Small intestine (tissue), 7 donors: ENCODE measurements at regions not wholly inside any gene's neighbourhood (a gene's known extent, or its start where the extent isn't known, plus 50 kb on each side); places are given as distances from the start of the nearest gene placed in this dataset.

Source experiments
- DNase-seq, 2 donors: peaks; one replicate each; pipeline versions ENCODE4 v3.0.0 to v3.0.0-alpha.2; 2013
- FAIRE-seq: peaks from 2 replicates; lab custom pipeline; 2012; peaks lifted over from hg19 to GRCh38; lab: Jason Lieb, UNC
- H3K27ac ChIP-seq, 3 donors: one replicate each; pipeline ENCODE4 v1.5.1; 2013; ENCODE audit warnings: low read length in 2 of 3, mild to moderate bottlenecking in 2 of 3, control low read depth in 1 of 3, inconsistent platforms in 1 of 3, low read depth in 1 of 3, moderate library complexity in 1 of 3
- H3K27me3 ChIP-seq, 3 donors: one replicate each; pipeline ENCODE4 v1.6.1; 2013; ENCODE audit warnings: low read length in 3 of 3, inconsistent platforms in 1 of 3; ENCODE audit not compliant: control insufficient read depth in 3 of 3, insufficient read depth in 3 of 3
- H3K36me3 ChIP-seq, 3 donors: one replicate each; pipeline ENCODE4 v1.6.1; 2013; ENCODE audit warnings: low read length in 3 of 3, inconsistent platforms in 1 of 3, low read depth in 1 of 3, mild to moderate bottlenecking in 1 of 3, moderate library complexity in 1 of 3; ENCODE audit not compliant: control insufficient read depth in 3 of 3, insufficient read depth in 2 of 3
- H3K4me1 ChIP-seq, 3 donors: one replicate each; pipeline ENCODE4 v1.6.1; 2013; ENCODE audit warnings: low read length in 2 of 3, inconsistent platforms in 1 of 3, low read depth in 1 of 3, mild to moderate bottlenecking in 1 of 3, moderate library complexity in 1 of 3; ENCODE audit not compliant: control insufficient read depth in 3 of 3, insufficient read depth in 2 of 3
- H3K4me3 ChIP-seq, 3 donors: one replicate each; pipeline ENCODE4 v1.5.1; 2013; ENCODE audit warnings: low read length in 3 of 3, control low read depth in 1 of 3, inconsistent platforms in 1 of 3, low read depth in 1 of 3, mild to moderate bottlenecking in 1 of 3, moderate library complexity in 1 of 3
- H3K9me3 ChIP-seq, 2 donors: one replicate each; pipeline ENCODE4 v1.6.1; 2013; ENCODE audit warnings: low read depth in 1 of 2, low read length in 1 of 2; ENCODE audit not compliant: control insufficient read depth in 2 of 2, insufficient read depth in 1 of 2
- WGBS, 3 donors: extraction: QIAGEN DNeasy Blood & Tissue Kit; methylation state at CpG; one replicate each; pipeline ENCODE4 v1.1.7; 2013; 5-methylcytosine and 5-hydroxymethylcytosine counted together
- donor health status: healthy with polysubstance abuse.
- donor health status: control.
- donor health status: control.
- donor health status: Bipolar disorder and iron deficiency.
- donor health status: healthy.

DNA sequence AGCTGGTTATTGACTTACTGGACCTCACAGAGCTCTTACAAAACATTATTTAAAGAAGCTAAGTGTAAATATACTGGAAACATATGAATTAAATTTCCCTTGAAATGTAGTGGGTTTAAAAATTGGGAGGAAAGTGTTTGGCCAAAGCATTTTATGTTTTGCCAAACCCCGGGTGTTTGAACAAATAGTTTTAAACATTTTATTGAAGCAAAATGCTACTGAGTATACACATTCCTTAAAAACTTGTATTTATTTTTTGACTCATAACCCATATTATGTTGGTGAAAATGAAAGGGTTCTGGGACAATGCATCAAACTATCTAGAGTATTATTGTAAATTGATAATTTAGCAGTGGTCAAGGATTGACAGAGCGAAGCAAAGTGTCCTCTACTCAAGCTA lies 1048.5 kb downstream of the SLC6A15 start:
- DNase-seq (no peak), FAIRE-seq (no peak)
- Histone ChIP-seq H3K27ac (no peak overlapping the region), H3K9me3 (no peaks in the 10 kb centered on the region), H3K27me3 (no peaks in the 10 kb centered on the region), H3K4me1 (no peaks in the 10 kb centered on the region), H3K36me3 (no peaks in the 10 kb centered on the region), H3K4me3 (no peak overlapping the region)
- WGBS, 3 donors = 75 to 87% (median 77%) methylated on average over 2 of the region's 2 CpGs

DNA sequence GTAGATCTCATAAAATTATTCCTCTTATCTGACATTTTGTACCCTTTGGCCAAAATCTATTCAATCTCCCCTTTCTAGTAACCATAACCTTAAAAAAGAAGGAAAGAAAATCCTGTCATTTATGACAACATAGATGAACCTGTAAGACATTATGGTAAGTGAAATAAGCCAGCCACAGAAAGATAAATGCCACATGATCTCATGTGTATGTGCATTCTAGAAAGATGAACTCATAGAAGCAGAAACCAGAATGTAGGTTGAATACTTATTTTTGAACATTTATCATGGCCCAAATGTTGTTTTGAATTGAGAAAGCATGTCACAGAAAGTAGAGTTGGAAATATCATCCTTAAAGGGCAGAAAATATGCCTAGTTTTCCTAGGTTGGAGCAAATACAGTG lies 1053.6 kb downstream of the SLC6A15 start:
- H3K4me1 ChIP-seq = no peaks in the 10 kb centered on the region
- H3K9me3 ChIP-seq = peaks cover 0 to 29% of the 10 kb centered on the region in 2 donors
- DNase-seq = no peak
- no peak overlapping the region for H3K4me3 ChIP-seq
- no peak overlapping the region for H3K27ac ChIP-seq
- no peaks in the 10 kb centered on the region for H3K36me3 ChIP-seq
- no peak for FAIRE-seq
- H3K27me3 ChIP-seq = no peaks in the 10 kb centered on the region

DNA sequence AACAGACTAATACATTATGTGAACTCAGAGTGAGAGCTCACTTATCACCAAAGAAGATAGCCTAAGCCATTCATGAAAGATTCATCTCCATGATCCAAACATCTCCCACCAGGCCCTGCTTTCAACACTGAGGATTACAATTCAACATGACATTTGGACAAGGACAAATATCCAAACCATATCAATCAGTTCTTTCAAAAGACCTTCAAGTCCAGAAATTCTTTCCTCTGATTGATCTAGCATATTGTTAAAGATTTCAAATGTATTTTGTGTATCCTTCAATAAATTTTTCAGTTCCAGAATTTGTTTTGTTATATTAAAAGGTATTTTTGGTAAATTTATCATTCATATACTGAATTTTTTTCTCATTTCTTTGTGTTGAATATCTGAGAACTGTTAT lies 1055.8 kb downstream of the SLC6A15 start:
- Histone ChIP-seq H3K4me1 (no peaks in the 10 kb centered on the region), H3K27ac (no peak overlapping the region), H3K27me3 (no peaks in the 10 kb centered on the region), H3K36me3 (no peaks in the 10 kb centered on the region), H3K9me3 (peaks cover 0 to 29% of the 10 kb centered on the region in 2 donors), H3K4me3 (no peak overlapping the region)
- DNase-seq = no peak
- FAIRE-seq = no peak

DNA sequence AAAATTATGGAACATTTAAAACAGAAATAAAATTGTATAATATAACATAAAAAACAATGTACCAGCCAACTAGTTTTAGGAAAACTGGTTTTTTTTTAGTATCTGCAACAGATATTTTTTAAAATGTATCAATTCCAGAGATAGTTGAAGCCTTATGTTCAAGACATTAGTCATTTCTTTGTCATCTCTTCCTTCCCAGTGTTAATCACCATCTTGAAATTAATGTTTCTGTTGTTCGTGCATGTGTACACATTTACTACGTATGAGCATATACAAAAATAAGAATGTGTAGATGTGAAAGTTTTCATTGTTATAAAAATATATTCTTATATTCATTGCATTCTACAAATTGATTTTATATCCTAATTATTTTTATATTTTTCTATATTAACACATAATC lies 1062.1 kb downstream of the SLC6A15 start:
- FAIRE-seq = no peak
- no peak for DNase-seq
- 40 to 66% (median 65%) methylated on average over 2 of the region's 2 CpGs for WGBS, 3 donors
- Histone ChIP-seq H3K4me3 (no peak overlapping the region), H3K27me3 (no peaks in the 10 kb centered on the region), H3K4me1 (no peaks in the 10 kb centered on the region), H3K9me3 (peaks cover 0 to 3% of the 10 kb centered on the region in 2 donors), H3K27ac (no peak overlapping the region), H3K36me3 (no peaks in the 10 kb centered on the region)

DNA sequence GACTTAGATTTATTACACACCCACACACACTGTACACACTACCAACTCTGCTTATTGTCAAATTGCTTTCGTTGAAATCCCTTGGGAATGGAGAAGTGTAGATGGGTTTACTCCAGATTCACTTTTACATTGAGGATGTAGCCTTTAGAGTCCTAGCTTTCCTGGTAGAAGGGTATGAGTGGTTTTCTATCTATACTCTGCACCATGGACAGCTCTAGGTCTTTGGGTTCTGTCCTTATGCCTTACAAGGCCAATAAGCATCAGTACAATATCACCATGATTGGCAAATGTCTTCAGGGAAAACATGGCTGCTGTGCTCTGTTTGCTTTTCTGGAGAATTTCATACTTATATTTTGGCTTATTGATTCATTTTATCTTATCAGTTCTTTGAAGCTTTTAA lies 1063.9 kb downstream of the SLC6A15 start:
- 47 to 72% (median 56%) methylated on average over 1 of the region's 1 CpG for WGBS, 3 donors
- H3K9me3 ChIP-seq = no peaks in the 10 kb centered on the region
- DNase-seq = no peak
- no peak overlapping the region for H3K27ac ChIP-seq
- H3K4me3 ChIP-seq = no peak overlapping the region
- H3K4me1 ChIP-seq = no peaks in the 10 kb centered on the region
- FAIRE-seq = no peak
- H3K27me3 ChIP-seq = no peaks in the 10 kb centered on the region
- H3K36me3 ChIP-seq = no peaks in the 10 kb centered on the region

DNA sequence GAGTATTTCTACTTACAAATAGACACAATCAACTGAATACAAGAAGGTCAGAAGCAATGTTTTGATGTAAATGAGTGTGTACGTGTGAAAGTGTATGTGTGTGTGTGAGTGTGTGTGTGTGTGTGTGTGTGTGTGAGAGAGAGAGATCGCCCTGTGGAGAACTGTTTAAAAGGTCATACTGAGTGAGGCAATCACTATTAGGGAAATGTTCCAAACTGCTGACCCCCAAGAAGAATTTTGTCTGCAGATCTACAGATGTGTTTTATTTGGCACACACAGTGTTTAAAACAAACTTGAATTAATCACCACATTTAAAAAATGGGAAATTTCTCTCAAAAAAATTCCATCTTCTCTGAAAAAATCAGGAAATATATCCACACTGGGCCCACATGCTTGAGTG lies 1069.1 kb downstream of the SLC6A15 start:
- Histone ChIP-seq H3K4me1 (no peaks in the 10 kb centered on the region), H3K9me3 (no peaks in the 10 kb centered on the region), H3K27me3 (no peaks in the 10 kb centered on the region), H3K4me3 (no peak overlapping the region), H3K36me3 (no peaks in the 10 kb centered on the region), H3K27ac (no peak overlapping the region)
- DNase-seq (no peak), FAIRE-seq (no peak)
- 53 to 66% (median 58%) methylated on average over 2 of the region's 2 CpGs for WGBS, 3 donors

DNA sequence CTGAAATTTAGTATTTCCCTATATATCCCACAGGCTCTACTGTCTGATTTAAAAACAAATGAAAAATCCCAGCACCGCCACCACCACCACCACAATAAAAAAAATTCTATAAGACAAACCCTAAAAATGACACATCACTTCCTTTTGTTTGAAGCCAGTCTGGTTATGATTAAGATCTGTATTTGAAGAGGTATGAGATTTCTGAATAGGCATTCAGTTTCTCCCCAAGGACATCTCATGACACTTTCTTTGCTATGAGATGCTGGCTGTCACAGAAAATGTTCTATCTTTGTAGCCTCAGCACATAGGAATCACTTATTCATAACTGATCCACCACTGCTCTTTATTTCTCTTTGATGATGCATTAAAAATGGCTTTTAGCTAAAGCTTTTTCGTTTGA lies 1071.0 kb downstream of the SLC6A15 start:
- Histone ChIP-seq H3K9me3 (no peaks in the 10 kb centered on the region), H3K36me3 (no peaks in the 10 kb centered on the region), H3K27ac (no peak overlapping the region), H3K27me3 (no peaks in the 10 kb centered on the region), H3K4me3 (no peak overlapping the region), H3K4me1 (no peaks in the 10 kb centered on the region)
- no peak for FAIRE-seq
- DNase-seq = no peak
- 53 to 74% (median 61%) methylated on average over 2 of the region's 2 CpGs for WGBS, 3 donors

DNA sequence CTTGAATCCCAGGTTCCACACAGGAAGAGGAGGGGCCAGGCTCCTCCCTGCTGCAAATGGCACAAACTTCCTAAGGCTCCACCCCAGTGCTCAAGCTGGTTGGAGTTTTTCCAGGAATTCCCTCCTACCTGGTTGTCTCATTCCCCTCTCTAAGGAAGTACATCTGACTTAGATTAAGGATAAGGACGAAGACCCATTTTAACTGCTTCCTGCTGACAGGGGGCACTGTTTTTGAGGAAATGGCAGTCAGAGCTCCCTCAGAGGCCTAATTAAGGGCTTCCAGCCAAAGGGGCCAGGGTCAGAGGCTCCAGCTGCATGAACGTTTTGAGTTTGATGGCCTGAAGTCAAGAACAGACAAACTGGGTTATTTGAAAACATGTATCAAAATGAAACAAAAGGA lies 1084.7 kb downstream of the SLC6A15 start:
- FAIRE-seq (no peak), DNase-seq (no peak)
- Histone ChIP-seq H3K36me3 (no peaks in the 10 kb centered on the region), H3K4me1 (no peaks in the 10 kb centered on the region), H3K27ac (no peak overlapping the region), H3K27me3 (no peaks in the 10 kb centered on the region), H3K4me3 (no peak overlapping the region), H3K9me3 (no peaks in the 10 kb centered on the region)
- WGBS, 3 donors = 17 to 26% (median 22%) methylated on average over 2 of the region's 2 CpGs

DNA sequence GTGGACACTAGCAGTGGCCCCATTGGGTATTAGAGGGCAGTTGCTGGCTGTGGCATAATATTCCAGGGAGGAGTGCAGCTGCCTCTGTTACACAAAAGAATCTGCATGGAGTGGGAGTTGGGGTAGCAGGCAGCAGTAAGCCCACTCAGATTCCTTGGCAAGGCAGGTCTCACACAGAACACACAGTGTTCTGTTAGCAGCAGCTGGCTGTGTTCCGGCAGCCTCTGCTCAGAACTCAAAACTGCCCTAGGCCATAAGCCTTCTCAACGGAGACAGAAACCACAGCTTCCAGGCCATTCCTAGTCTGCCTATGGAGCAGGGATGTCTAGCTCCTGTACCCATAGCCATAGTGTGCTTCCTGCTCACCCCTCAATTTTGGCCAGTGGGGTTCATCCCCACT lies 1085.4 kb downstream of the SLC6A15 start:
- WGBS, 3 donors = 50 to 53% (median 50%) methylated on average over 2 of the region's 2 CpGs
- Histone ChIP-seq H3K4me1 (no peaks in the 10 kb centered on the region), H3K36me3 (no peaks in the 10 kb centered on the region), H3K4me3 (no peak overlapping the region), H3K27ac (no peak overlapping the region), H3K27me3 (no peaks in the 10 kb centered on the region), H3K9me3 (no peaks in the 10 kb centered on the region)
- DNase-seq = no peak
- no peak for FAIRE-seq
